KBM-7 (cell line): ENCODE measurements at regions not wholly inside any gene's neighbourhood (a gene's known extent, or its start where the extent isn't known, plus 50 kb on each side); places are given as distances from the start of the nearest gene placed in this dataset.
"Not testable (repeated sequence)": the region's sequence is repeated elsewhere in the genome, so short reads cannot be mapped to it uniquely, and the experiment has no call there.

ENCODE experiments used
- DNase-seq: peaks from one replicate; pipeline ENCODE4 v3.0.0-alpha.2; 2015
- in situ Hi-C: fragments of 300-500 bp; cut with MboI; formaldehyde crosslinking; loops from 2 replicates; pipeline ENCODE4 v1.14.3; 2020; ENCODE audit warnings: low sequenced_read_pairs, low pct_unique_long_range_greater_than_20kb, mixed read lengths

DNA sequence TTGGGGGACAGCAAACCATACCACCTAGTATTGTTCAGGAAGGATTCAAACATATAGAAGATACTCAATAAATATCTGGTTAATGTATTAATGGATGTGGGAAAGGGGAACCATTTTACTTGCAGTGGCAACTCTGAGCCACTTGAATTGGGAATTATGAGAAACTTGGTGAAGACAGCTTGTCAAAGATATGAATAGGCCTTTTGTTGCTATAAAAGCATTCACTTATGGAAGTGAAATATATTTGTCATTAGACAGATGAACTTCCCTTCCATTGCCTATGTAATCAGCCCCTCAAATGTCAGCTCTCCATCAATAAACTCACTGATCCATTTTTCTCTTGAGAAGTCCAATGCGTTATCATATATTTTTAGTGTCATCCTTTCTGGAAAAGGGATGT is 56.1 kb downstream of the GPR85 start:
- in situ Hi-C loops, result no loop called here
- no peak for DNase-seq

DNA sequence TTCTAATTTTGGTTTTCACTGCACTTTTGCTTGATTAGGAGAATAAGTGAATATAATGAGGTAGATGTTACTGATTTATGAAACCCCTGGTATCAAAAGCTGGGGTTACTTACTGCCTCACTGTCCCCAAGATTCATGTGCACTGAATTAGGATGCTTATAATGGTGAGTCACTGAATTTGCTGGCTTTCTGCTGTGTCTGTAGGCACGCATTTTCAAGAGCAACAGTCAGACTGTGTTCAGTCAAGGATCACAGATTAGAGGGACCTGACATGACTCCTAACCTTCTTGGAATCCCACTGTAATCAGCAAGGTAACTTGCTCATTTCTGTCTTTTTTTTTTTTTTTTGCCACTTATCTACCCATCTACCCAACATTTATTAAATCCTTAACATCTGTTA is 59.7 kb downstream of the GPR85 start:
- DNase-seq, result no peak
- in situ Hi-C loops, result no loop called here

DNA sequence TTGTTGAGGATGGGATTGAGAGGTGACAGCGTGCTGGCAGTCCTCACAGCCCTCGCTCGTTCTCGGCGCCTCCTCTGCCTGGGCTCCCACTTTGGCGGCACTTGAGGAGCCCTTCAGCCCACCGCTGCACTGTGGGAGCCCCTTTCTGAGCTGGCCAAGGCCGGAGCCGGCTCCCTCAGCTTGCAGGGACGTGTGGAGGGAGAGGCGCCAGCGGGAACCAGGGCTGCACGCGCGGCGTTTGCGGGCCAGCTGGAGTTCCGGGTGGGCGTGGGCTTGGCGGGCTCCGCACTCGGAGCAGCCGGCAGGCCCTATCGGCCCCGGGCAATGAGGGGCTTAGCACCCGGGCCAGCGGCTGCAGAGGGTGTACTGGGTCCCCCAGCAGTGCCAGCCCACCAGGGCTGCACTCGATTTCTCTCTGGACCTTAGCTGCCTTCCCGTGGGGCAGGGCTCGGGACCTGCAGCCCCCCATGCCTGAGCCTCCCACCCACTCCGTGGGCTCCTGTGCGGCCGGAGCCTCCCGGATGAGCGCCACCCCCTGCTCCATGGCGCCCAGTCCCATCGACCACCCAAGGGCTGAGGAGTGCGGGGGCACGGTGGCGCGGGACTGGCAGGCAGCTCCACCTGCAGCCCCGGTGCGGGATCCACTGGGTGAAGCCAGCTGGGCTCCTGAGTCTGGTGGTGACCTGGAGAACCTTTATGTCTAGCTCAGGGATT is 69.3 kb downstream of the GPR85 start:
- DNase-seq, in situ Hi-C loops: not testable (repeated sequence)

DNA sequence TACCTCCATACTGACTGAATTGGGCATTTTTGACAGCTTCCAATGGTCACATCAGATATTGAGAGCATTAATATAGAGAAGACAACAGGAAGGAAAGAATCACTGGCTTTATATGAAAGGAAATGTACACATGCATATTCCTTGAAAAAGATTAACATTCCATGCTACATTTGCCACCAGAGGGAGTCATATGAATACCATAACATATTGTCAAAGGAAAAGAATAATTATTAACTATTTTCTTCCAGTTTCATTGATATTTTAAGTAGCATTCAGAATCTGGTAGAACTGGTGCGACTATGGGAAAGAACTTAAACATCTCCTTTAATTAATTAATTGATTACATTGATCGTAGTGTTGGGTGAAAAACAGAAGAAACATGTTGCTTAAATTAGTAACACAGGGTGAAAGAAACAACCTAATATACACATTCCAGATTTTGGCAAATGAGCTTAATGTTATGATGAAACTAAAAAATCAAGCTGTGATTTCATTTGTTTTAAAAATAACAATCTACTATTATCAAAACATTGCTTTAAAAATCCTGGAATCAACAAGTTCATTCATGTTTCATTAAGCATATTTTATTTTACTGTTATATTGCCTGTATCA is 71.5 kb downstream of the GPR85 start:
- in situ Hi-C loops, result no loop called here
- peak; percentile 52 for DNase-seq

DNA sequence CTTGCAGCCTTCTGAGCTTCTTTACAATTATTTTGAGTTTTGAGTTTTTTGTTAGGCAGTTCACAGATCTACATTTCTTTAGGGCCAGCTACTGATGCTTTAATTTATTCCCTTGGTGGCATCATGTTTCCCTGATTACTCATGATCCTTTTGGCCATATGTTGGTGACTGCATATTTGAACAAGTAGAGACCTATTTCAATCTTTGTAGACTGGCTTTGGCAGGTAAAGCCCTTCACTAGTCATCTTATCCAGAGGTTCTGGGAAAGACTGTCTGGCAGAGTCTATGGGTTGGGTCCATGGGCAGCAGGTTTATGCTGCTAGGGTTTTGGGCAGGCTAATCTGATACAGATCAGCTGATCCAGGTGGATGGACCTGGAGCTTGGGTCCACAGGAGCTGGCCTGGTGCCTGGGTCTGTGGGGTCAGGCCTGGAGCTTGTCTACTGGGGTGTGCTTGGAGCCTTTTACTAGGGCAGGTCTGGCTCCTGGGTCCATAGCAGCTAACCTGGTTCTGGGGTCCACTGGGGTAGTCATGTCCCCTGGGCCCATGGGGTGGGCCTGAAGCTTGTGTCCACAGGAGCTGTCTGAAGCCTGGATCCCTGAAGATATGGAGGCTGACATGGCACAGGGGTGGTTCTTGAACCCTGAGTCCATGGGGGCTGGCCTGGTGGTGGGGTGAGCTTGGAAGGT is 72.7 kb downstream of the GPR85 start:
- DNase-seq, result no peak
- in situ Hi-C loops, result no loop called here

DNA sequence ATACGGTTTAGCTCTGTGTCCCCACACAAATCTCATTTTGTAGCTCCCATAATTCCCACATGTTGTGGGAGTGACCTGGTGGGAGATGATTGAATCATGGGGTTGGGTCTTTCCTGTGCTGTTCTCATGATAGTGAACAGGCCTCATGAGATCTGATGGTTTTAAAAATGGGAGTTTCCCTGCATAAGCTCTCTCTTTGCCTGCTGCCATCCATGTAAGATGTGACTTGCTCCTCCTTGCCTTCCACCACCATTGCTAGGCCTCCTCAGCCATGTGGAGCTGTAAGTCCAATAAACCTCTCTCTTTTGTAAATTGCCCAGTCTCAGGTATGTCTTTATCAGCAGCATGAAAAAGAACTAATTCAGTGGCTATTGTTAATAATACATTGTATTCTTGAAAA is 73.8 kb downstream of the GPR85 start:
- DNase-seq, in situ Hi-C loops: not testable (repeated sequence)

DNA sequence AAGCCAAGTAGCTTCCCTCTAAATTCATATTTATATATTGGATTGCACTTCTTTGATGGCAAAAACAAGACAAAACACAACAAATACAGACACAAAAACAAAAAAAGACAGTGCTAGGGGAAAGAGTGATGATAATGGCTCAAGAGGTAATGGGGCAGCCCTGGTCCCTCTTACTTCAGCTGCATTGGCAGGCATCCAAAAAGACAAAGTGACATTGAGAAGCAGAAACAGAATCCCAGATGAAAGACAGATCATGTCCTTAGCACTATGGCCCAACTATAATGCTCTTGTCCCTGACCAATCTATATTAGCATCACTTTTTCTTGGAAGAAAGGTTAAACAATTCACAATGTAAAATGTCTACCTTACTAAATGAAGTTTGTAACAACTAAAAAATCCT is 76.2 kb downstream of the GPR85 start:
- in situ Hi-C loops, result no loop called here
- no peak for DNase-seq

DNA sequence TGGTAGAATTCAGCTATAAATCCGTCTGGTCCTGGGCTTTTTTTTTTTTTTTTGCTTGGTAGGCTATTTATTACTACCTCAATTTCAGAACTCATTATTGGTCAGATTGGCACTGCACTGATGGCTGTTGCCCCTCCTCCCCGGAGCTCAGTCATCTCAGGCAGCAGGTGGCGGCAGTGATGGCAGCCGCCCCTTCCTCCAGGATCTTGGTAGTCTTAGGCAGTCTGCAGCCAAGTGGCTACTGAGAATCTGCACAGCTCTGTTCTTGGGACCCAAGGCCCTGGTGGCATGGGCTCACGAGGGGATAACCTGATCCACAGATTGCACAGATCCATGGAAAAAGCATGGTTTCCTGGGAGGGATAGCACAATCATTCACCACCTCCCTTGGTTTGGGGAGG is 77.9 kb downstream of the GPR85 start:
- in situ Hi-C loops, result no loop called here

DNA sequence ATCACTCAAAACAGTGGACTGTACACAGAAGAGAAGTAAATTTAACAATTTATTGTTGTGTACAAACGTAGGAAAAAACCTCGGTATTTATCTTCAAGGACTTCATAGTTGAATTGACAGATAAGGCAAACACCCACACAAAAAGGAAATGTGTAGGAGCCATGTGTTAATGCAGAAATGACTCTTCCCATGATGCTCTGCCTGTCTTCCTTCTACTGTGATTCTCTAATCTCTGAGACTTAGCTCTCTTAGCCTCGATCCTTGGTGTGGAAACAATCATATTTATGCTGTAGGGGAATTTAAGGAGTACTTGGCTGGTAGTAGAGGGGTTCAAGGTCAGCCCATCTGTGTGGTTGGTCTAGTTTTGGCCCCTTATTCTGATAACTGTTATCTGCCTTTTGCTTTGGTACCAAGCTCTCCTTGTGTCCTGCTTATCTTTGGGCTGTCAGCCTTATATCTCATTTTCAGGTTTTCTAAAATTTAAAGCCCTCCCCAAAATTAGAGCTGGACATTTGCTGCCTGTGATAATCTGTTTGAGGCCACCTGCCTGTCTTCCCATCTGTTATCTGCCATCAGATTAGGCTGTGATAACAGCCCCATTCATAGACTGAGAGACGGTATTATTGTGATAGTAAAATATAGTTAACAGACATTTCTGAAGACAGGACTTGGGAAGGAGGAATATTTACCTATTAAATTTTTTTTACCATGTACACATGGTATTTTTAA is 81.7 kb downstream of the GPR85 start:
- DNase-seq, result no peak
- in situ Hi-C loops, result no loop called here

More for the DNA sequence above, 77.9 kb downstream of the GPR85 start:
- DNase-seq, result no peak

DNA sequence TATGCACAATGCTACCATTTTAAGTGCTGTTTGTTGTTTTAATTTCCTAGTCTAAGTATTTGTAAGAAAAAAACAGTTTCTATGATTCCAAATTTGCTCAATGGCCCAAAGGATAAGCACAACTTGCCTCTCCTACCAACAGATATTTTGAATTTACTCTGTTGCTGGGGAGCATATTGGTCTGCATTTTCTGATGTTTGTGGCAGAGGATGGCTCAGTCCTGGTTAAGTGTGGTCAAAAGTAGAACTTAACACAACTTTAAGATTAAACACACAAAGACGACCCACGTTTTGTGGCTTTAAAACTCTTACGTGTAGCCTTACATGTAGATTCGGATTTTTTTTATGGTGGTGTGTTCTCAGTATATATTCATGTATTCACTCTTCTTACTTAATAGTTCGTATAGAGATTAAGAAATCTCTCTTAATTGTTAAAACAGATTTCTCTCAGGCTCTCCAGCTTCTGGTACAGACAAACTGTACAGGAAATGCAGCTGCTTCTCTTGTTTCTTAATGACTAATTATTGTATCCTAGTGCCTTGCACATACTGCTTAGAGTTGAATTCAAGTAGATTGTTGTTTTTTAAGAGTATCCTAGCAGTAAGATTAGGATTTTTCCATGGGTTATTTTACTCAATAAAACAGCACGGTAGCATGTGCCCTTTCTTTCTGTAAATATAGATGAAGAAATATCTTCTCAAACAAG is 86.2 kb downstream of the GPR85 start:
- DNase-seq, result no peak
- in situ Hi-C loops, result no loop called here

DNA sequence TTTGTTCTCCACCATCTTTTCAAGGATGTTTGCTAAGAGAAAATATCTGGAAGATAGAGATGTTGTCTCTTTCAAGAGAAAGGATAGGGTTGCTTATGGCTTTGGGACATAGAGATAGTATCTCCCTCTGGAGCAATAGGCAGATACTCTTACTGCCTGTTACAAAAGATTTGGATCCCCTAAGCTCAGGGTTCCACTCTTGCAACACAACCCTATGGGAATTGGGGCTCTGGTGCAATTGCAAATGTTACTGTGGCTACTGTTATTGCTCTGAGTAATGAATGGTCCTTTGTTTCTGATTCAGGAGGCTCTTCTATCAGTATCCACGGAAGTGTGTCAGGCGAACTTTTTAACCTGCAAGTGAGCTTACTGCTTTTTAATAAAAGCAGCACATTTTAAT is 88.8 kb downstream of the GPR85 start:
- in situ Hi-C loops, result no loop called here
- DNase-seq, result no peak

DNA sequence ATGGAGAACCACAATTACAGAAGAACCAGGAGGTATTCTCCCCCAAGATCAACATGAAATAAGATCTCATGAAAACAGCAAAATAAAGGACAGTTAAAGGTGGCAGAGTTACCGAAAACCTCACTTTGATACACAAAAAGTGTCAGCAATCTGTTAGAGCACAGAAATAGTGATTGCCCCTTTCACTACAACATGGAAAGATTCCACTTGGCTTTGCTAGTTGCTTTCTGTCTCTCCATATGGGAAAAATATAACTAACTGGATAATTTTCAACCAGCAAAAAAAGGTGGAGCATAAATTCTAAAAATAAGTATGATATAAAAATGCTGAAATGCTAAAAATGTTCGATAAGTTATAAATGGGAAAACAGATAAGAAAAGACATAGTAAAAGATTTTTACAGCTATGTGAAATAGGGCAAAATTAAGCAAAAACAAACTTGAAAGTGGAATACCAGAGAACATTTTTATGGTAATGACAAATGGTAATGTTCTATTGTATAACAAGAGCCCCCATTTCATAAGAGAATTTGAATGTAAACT is 90.2 kb downstream of the GPR85 start:
- in situ Hi-C loops, result no loop called here
- DNase-seq, result no peak

DNA sequence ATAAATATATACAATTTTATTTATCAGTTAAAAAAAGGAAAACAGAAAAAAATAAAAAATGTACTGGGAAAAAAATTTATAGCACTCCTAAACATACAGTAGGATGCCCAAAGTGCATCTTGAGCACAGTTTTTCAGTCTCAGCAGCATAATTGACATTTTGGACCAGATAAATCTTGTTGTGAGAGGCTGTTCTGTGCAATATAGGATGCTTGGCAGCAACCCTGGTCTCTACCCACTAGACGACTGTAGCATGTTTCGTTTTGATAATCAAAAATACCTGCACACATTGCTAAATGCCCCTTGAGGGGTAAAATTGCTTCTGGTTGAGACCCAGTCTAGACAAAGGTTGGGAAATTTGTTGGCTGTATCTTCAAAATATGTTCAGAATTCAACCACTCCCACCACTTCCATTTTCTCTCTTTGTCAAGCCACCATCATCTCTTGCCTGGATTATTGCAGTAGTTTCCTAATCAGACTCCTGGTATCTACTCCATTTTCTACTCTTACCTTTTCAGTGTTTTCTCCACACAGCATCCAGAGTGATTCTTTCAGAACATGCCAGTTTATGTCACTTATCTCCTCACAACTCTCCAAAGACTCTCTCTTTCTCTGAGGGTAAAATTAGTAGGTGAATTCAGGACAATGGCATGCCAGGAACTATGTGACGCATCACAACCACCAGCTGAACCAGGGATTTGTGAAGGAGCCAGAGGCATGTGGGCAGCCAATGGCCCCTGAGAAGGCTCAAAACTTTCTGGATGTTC is 91.4 kb downstream of the GPR85 start:
- DNase-seq, result no peak
- in situ Hi-C loops, result no loop called here

DNA sequence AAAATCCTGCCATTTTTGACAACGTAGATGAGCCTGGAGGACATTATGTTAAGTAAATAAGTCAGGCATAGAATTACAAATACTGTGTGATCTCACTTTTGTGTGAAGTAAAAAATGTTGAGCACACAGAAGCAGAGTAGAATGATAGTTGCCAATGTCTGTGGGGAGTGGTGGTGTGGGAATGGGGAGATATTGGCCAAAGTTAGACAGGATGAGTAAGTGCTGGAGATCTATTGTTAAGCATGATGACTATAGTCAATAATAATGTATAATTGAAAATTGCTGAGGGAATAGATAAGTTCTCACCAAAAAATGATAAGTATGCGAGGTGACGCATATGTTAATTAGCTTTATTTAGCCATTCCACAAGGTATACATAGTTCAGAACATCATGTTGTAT is 92.0 kb downstream of the GPR85 start:
- in situ Hi-C loops, result no loop called here
- DNase-seq, result no peak

DNA sequence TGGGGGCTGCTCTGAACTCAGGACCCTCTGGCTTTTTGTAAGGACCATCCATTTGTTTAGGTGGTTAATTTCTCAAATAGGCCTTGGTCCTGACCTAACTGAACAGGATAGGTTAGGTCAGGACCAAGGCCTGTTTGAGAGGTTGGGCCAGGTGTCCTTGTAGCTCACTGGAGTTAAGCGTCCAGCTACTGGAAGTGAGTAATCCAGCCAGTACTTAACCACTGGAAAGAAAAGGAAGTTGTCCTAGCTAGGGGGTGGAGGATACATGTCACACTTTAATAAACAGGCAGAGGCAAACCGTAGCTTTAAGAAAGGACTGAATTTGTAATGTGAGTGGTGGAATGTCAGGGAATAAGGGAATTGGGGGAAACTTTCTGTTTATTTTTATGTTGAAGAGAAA is 96.0 kb downstream of the GPR85 start:
- peak; percentile 31 for DNase-seq
- in situ Hi-C loops, result no loop called here

DNA sequence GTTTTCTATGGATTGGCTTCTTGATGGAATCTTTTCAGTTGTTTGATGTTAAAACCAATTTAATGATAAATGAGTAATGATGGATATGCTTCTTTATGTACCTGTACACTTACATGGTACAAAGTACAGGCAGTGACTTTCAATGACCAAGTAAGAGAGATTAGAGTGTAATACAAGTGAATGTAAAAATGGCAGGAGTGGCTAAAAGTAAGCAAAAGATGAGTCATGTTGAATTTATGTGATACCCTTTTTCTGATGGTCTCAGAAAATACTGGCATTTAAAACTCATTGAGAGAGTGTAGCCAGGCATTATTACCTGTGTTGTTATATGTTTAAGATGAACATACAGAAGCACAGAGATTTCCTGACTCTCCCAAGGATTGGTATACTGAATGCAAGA is 97.1 kb downstream of the GPR85 start:
- no peak for DNase-seq
- in situ Hi-C loops, result no loop called here

DNA sequence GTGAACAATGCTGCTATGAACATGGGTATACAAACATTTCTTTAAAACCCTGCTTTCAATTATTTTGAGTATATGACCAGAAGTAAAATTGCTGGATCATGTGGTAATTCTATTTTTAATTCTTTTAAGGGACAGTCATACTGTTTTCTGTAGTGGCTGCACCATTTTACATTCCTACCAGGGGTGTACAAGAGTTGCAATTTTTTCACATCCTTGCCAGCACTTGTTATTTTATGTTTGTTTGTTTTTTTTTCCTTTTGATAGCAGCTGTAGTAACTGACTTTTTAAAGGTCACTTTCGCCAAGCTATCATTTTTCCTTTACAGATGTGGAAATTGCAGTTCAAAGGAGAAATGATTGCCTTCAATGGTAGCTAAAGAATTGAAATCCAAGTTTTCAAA is 99.5 kb downstream of the GPR85 start:
- no peak for DNase-seq
- in situ Hi-C loops, result no loop called here

DNA sequence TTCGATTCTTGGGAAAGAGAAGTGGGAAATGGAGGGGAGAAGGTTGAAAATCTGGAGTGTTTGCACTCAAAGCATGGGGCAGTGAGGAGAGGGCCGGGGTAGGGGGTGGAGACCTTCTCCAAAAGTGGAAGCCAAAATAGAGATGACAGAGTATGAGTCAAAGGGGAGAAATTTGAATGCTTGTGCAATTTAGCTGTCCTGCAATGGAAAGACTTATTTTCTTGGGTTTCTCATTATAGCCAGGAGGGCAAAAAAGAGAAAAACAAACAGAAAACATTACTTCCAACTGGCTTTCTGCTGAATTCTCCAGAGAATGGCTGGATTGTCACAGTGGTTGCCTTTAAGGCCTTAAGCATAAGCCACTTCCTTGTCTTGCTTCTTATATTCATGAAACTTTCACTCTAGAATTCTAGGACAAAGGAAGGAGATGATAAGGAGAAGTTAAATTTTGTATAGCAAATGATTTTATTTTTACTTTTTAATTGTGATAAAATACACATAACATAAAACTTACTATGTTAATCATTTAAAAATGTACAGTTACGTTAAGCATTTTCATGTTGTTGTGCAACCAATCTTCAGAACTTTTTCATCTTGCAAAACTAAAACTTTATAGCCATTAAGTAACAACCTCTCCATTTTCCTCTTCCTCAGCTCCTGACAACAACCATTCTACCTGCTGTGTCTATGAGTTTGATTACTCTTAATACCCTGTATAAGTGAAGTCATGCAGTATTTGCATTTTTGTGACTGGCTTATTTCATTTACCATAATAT is 100.2 kb downstream of the GPR85 start:
- in situ Hi-C loops, result no loop called here
- peak; percentile 23 for DNase-seq
